Psoas muscle (tissue), 7 donors: ENCODE measurements at regions not wholly inside any gene's neighbourhood (a gene's known extent, or its start where the extent isn't known, plus 50 kb on each side); places are given as distances from the start of the nearest gene placed in this dataset.

Source experiments
- ATAC-seq, 4 donors: fragments of 200-7000 bp; cut with Tn5 transposase; one replicate each; pipeline ENCODE4 v1.9.1; 2020; ENCODE audit warnings: moderate library complexity in 3 of 4, mild to moderate bottlenecking in 2 of 4
- DNase-seq, 2 donors: peaks; one replicate each; pipeline ENCODE4 v3.0.0-alpha.2; 2020
- H3K27ac ChIP-seq: fragments of 200-600 bp; one replicate; pipeline ENCODE4 v1.8.0; 2022
- H3K27me3 ChIP-seq, 3 donors: fragments of 200-600 bp in 1 of 3; one replicate each; pipeline versions ENCODE4 v1.6.1 to v1.8.0; 2013 to 2022; ENCODE audit warnings: low read length in 2 of 3, mild to moderate bottlenecking in 2 of 3, moderate library complexity in 1 of 3; ENCODE audit not compliant: insufficient read depth in 3 of 3
- H3K36me3 ChIP-seq, 2 donors: fragments of 200-600 bp in 1 of 2; one replicate each; pipeline versions ENCODE4 v1.6.1 to v1.8.0; 2013 to 2022; ENCODE audit warnings: low read depth in 1 of 2, mild to moderate bottlenecking in 1 of 2, moderate library complexity in 1 of 2; ENCODE audit not compliant: insufficient read depth in 1 of 2
- H3K4me1 ChIP-seq: fragments of 200-600 bp; one replicate; pipeline ENCODE4 v1.8.0; 2022
- H3K4me3 ChIP-seq: fragments of 200-600 bp; one replicate; pipeline ENCODE4 v1.8.0; 2022; ENCODE audit warnings: mild to moderate bottlenecking
- H3K9me3 ChIP-seq: fragments of 200-600 bp; one replicate; pipeline ENCODE4 v1.8.0; 2022
- WGBS, 3 donors: extraction: QIAGEN DNeasy Blood & Tissue Kit; methylation state at CpG; one replicate each; pipeline versions ENCODE4 v1.1.6 to v1.1.7; 2013; 5-methylcytosine and 5-hydroxymethylcytosine counted together
- intact Hi-C, 2 donors: fragments of 100-400 bp; cut with DNase I; formaldehyde crosslinking; loops; one replicate each; pipeline versions ENCODE4 v1.11.0 to v1.14.2; 2022
- TF ChIP-seq, protein P1 (sequence below): fragments of 200-600 bp; IDR thresholded peaks from one replicate; pipeline ENCODE4 v1.8.0; 2022; ENCODE audit warnings: antibody characterized with exemption
- donor health status: healthy with polysubstance abuse.
- donor health status: DM: no; HTN: no; CAD: no; lungs with moderate emphysema.
- donor health status: Bipolar disorder and iron deficiency.
- donor health status: healthy.
- donor health status: DM: yes; HTN: yes; CAD: no.
- donor health status: DM: no; HTN: no; CAD: no.
- donor health status: DM: yes; HTN: yes; CAD: no.

DNA sequence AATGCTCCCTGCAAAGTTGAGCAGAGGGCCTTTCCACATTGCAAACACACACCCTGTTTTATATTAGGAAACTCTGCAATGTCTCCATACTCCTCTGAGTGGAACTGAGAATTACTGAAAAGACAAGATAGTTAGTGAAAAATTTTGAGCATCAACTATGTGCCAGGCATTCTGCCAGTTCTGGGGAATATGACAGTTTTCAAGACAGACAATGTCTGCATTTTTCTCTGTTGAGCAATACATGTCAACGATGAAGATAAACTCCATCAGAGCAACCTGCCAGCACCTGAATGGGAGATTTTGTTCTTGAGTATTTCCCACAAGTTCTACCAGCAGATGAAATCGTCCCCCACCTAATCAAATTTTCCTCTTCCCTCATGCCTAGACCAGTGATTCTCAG, 203.4 kb upstream of the BMPER start:
- intact Hi-C loops = no loop called here
- no peak for DNase-seq
- WGBS, 3 donors = 69 to 74% (median 73%) methylated on average over 2 of the region's 2 CpGs
- Histone ChIP-seq H3K4me3 (no peak overlapping the region), H3K27ac (no peak overlapping the region), H3K27me3 (no peaks in the 10 kb centered on the region), H3K9me3 (peaks cover 9% of the 10 kb centered on the region), H3K4me1 (peaks cover under 1% of the 10 kb centered on the region), H3K36me3 (no peaks in the 10 kb centered on the region)
- TF ChIP-seq, protein P1, sequence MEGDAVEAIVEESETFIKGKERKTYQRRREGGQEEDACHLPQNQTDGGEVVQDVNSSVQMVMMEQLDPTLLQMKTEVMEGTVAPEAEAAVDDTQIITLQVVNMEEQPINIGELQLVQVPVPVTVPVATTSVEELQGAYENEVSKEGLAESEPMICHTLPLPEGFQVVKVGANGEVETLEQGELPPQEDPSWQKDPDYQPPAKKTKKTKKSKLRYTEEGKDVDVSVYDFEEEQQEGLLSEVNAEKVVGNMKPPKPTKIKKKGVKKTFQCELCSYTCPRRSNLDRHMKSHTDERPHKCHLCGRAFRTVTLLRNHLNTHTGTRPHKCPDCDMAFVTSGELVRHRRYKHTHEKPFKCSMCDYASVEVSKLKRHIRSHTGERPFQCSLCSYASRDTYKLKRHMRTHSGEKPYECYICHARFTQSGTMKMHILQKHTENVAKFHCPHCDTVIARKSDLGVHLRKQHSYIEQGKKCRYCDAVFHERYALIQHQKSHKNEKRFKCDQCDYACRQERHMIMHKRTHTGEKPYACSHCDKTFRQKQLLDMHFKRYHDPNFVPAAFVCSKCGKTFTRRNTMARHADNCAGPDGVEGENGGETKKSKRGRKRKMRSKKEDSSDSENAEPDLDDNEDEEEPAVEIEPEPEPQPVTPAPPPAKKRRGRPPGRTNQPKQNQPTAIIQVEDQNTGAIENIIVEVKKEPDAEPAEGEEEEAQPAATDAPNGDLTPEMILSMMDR = no peak
- ATAC-seq = no peak

DNA sequence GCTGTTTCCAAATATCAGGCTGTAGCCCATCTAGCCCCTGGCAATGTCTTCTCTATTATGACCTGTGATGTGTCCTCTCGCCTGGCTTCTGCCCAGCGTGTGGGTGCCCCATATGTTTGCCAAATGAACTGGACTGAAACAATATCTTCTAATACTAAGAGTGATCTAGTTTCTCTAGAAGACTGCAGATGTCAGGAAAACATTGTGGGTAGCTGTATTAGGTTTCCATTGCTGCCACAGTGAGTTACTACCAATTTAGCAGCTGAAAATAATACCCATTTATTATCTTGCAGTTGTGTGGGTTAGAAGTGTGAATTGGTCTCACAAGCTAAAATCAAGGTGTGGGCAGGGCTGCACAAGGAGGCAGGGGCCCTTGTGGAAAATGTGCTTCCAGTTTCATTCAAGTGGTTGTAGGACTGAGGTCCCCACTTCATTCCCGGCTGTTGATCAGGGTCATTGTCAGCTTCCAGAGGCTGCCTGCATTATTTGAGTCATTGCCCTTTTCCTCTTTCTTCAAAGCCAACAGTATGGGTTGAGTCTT, 202.8 kb upstream of the BMPER start:
- no peak for ATAC-seq

DNA sequence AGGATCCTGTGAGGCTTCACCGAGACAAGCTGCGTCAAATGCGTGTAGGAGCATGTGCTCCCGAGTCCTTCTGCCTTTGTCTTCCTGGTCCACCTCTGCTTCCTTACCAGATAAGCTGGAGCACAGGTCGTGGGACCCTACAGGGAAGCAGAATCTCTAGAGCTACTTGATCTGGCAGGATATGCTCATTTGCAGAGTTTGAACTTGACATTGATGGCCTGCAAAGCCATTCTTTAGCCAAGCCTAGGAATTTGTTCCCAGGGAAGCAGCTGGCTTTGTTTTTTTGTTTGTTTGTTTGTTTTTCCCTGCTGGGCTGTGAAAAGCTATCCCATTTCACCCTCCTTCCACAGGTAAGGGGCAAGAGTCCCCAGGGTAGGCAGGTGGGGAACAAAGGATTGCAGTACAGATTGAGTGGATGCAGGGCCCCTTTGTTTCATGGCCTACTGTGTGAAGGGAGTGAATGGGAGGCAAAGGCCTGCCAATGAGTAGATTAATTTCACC, 200.0 kb upstream of the BMPER start:
- Histone ChIP-seq H3K36me3 (no peaks in the 10 kb centered on the region), H3K4me3 (no peak overlapping the region), H3K9me3 (peaks cover 9% of the 10 kb centered on the region), H3K27ac (no peak overlapping the region), H3K4me1 (peaks cover 11% of the 10 kb centered on the region), H3K27me3 (no peaks in the 10 kb centered on the region)
- 80 to 91% (median 88%) methylated on average over 5 of the region's 5 CpGs for WGBS, 3 donors
- intact Hi-C loops = no loop called here
- ATAC-seq (no peak), DNase-seq (no peak)
- TF ChIP-seq, protein P1 = no peak

More for the DNA sequence above, 202.8 kb upstream of the BMPER start:
- WGBS, 3 donors = 66 to 84% (median 67%) methylated on average over 3 of the region's 3 CpGs
- H3K4me1 ChIP-seq = peaks cover 7% of the 10 kb centered on the region
- H3K4me3 ChIP-seq = no peak overlapping the region
- peaks cover 9% of the 10 kb centered on the region for H3K9me3 ChIP-seq
- TF ChIP-seq, protein P1 = no peak
- no peak for DNase-seq
- no peak overlapping the region for H3K27ac ChIP-seq
- intact Hi-C loops = no loop called here
- no peaks in the 10 kb centered on the region for H3K36me3 ChIP-seq
- H3K27me3 ChIP-seq = no peaks in the 10 kb centered on the region

DNA sequence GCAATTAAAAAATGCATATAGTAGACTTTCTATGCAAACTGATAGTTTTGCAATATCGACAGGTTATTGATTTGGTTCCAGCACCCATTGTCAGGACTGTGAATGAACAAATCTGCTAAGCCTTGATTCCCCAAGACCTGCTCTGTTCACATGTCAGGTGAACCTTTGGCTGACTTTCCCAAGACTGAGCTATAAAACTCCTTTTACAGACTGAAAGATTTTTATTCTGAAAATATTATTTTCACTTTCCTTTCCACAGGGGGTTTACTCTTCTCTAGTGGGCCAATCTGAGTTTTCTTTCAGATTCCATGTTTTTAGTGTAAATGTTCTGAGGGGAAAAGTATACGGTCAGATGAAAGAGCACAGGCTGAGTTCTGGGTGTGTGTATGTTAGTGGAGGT, 199.2 kb upstream of the BMPER start:
- Histone ChIP-seq H3K9me3 (peaks cover 9% of the 10 kb centered on the region), H3K27me3 (no peaks in the 10 kb centered on the region), H3K36me3 (no peaks in the 10 kb centered on the region), H3K27ac (no peak overlapping the region), H3K4me1 (peaks cover 11% of the 10 kb centered on the region), H3K4me3 (no peak overlapping the region)
- WGBS, 3 donors = 84 to 94% (median 90%) methylated on average over 2 of the region's 2 CpGs
- ATAC-seq (no peak), DNase-seq (no peak)
- intact Hi-C loops = no loop called here
- TF ChIP-seq, protein P1 = no peak

DNA sequence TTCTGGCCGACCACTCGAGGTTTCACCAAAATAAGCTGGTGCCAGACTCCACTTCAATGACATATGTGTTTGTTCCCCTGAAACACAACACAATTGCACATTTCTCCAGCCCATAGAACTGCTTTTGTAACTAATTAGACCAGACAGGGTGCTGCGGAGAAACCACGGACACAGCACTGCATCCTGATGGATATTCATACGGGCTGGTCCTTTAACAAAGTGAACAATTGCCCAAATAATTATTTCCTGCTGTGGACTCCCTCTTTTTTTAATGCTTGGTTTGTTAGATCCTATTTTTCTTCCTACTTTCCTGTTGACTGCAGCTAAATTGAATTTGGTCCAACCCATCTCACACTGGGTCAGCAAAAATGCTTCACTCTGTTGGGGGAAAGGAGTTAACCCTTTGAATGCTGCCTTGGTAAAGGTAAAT, 198.6 kb upstream of the BMPER start:
- TF ChIP-seq, protein P1 = no peak
- no peak for ATAC-seq
- Histone ChIP-seq H3K4me3 (no peak overlapping the region), H3K4me1 (peaks cover 11% of the 10 kb centered on the region), H3K27ac (no peak overlapping the region), H3K9me3 (peaks cover 4% of the 10 kb centered on the region), H3K36me3 (no peaks in the 10 kb centered on the region), H3K27me3 (no peaks in the 10 kb centered on the region)
- WGBS, 3 donors = 19 to 24% (median 20%) methylated on average over 5 of the region's 5 CpGs
- intact Hi-C loops = no loop called here
- DNase-seq = no peak
